Nephron progenitor cell (in vitro differentiated cells): ENCODE measurements at regions not wholly inside any gene's neighbourhood (a gene's known extent, or its start where the extent isn't known, plus 50 kb on each side); places are given as distances from the start of the nearest gene placed in this dataset.

Source experiments
- DNase-seq: peaks from one replicate; pipeline ENCODE4 v3.0.0; 2021
- H3K27ac Mint-ChIP-seq: 2 replicates; pipeline ENCODE4 v1.8.0; 2021; ENCODE audit warnings: mild to moderate bottlenecking, moderate library complexity, mixed read lengths
- H3K27me3 Mint-ChIP-seq: 2 replicates; pipeline ENCODE4 v1.8.0; 2021; ENCODE audit warnings: mild to moderate bottlenecking, low read depth, mixed read lengths; ENCODE audit not compliant: poor library complexity
- H3K36me3 Mint-ChIP-seq: 2 replicates; pipeline ENCODE4 v1.8.0; 2021; ENCODE audit warnings: low read depth, mixed read lengths
- H3K4me1 Mint-ChIP-seq: 2 replicates; pipeline ENCODE4 v1.8.0; 2021; ENCODE audit warnings: mixed read lengths
- H3K4me3 Mint-ChIP-seq: 2 replicates; pipeline ENCODE4 v1.8.0; 2021; ENCODE audit warnings: mild to moderate bottlenecking, moderate library complexity, mixed read lengths
- H3K9me3 Mint-ChIP-seq: 2 replicates; pipeline ENCODE4 v1.8.0; 2021; ENCODE audit warnings: mild to moderate bottlenecking, moderate library complexity, mixed read lengths
- TF ChIP-seq, protein P1 (sequence below): fragments of 200-600 bp; sonication (generic); IDR thresholded peaks from 2 replicates; pipeline ENCODE4 v1.5.0; 2021; ENCODE audit warnings: antibody characterized with exemption

DNA sequence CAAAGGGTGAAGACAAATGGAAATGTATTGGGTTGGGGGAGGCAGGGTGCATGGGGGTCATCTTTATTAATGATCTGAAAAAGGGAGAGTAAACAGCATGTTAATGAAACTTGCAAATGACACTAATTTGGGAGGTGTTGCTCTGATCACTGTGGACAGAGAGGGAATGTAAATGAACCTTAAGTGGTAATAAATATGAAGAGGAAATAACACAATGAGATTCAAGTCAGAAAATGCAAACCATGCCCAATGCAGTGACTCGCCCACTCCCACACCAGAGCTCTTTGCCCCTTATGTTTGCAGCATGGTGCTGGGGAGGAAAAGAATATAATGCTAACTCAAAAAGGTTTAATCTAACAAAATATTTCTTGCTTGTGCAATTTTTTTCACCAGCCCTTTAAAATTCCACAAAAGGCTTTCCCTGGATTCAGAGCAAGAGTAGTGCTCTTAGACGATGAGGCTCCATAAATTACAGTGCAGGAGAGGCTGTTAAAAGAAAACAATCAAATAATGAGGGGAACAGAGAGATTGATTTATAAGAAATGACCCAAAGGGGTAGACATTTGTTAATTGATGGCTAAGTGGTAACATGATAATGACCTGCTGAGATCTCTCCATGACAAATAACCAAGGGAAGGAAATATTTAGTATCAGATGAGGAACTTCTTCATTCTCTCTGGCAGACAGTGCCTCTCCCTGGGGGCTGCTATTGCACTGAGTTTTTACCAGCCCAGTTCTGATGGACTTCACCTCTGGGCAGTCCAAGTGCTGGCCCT, 210.0 kb upstream of the PPP2R3A start:
- DNase-seq, result no peak
- no peaks in the 10 kb centered on the region for H3K36me3 Mint-ChIP-seq
- peaks cover 11% of the 10 kb centered on the region for H3K27me3 Mint-ChIP-seq
- no peak overlapping the region for H3K4me3 Mint-ChIP-seq
- H3K4me1 Mint-ChIP-seq, result peaks cover 15% of the 10 kb centered on the region
- H3K27ac Mint-ChIP-seq, result no peak overlapping the region
- TF ChIP-seq, protein P1, sequence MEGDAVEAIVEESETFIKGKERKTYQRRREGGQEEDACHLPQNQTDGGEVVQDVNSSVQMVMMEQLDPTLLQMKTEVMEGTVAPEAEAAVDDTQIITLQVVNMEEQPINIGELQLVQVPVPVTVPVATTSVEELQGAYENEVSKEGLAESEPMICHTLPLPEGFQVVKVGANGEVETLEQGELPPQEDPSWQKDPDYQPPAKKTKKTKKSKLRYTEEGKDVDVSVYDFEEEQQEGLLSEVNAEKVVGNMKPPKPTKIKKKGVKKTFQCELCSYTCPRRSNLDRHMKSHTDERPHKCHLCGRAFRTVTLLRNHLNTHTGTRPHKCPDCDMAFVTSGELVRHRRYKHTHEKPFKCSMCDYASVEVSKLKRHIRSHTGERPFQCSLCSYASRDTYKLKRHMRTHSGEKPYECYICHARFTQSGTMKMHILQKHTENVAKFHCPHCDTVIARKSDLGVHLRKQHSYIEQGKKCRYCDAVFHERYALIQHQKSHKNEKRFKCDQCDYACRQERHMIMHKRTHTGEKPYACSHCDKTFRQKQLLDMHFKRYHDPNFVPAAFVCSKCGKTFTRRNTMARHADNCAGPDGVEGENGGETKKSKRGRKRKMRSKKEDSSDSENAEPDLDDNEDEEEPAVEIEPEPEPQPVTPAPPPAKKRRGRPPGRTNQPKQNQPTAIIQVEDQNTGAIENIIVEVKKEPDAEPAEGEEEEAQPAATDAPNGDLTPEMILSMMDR, result no peak
- no peaks in the 10 kb centered on the region for H3K9me3 Mint-ChIP-seq

DNA sequence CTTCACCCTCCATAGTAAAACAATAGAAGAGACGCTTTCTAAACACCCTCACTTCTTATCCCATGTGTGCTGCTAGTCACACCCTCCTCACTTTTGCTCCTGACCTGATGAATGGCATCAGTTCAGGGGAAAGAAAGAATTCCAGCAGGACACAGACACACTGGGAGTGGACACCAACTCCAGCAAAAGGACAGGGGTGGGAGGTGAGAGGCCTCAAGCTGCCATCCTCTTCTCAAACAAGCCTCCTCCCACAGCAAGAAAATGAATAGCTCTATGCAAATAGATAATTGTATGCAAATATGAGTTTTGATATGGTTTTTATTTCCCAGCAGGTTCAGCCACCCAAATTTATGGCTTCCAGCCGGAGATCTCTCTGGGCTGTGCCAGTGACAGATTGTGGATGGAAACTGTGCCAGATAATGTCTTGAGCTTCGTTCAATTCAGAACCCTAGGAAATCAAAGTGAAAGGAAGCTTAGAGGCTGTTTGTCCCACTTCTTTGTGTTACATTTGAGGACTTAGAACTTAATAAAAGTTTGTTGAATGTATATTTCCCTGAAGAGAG, 209.3 kb upstream of the PPP2R3A start:
- Mint-ChIP-seq H3K36me3 (no peaks in the 10 kb centered on the region), H3K27me3 (peaks cover 9% of the 10 kb centered on the region), H3K27ac (no peak overlapping the region), H3K9me3 (no peaks in the 10 kb centered on the region), H3K4me3 (no peak overlapping the region), H3K4me1 (peaks cover 15% of the 10 kb centered on the region)
- DNase-seq, result no peak
- TF ChIP-seq, protein P1, result no peak

DNA sequence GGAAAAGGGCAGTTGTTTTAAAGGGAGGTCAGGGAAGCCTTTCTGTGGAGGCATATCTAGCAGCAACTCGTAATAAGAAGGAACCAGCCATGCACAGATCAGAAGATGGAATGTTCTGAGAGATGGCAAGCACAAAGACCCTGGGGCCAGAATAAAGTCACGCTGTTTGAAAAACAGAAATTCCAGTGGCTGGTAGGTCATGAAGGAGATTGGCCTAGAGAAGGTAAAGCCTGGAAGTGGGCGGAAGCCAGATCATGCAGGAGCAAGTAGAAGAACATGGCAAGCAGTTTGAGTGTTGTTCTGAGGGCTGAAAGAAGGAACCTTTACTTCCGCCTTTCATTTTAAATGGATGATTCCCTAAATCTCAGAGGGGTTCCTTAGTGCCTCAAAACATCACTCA, 208.1 kb upstream of the PPP2R3A start:
- DNase-seq, result no peak
- no peak overlapping the region for H3K27ac Mint-ChIP-seq

DNA sequence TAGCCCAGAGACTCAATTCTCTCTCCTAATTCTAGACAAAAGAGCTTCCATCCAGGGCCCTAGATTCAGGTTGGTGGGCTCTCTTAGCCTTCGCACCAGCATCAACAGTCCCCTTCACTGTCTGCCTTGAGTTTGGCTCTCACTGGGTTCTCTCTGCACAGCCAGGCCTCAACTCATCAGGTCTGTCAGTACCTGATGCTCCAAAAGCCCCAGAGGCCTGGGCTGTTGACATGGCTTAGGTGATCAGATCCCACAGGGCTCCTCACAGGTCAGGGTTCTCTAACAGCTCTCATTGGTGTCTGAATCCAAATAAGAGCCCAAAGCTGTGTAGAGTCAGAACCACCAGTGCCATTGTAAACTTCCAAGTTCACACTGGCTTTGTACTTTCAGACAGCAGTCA, 206.6 kb upstream of the PPP2R3A start:
- no peak overlapping the region for H3K4me3 Mint-ChIP-seq
- no peaks in the 10 kb centered on the region for H3K36me3 Mint-ChIP-seq
- H3K27me3 Mint-ChIP-seq, result peaks cover 5% of the 10 kb centered on the region
- H3K9me3 Mint-ChIP-seq, result no peaks in the 10 kb centered on the region
- TF ChIP-seq, protein P1, result no peak
- peaks cover 15% of the 10 kb centered on the region for H3K4me1 Mint-ChIP-seq
- no peak for DNase-seq
- H3K27ac Mint-ChIP-seq, result no peak overlapping the region

More for the DNA sequence above, 208.1 kb upstream of the PPP2R3A start:
- Mint-ChIP-seq H3K9me3 (no peaks in the 10 kb centered on the region), H3K27me3 (peaks cover 5% of the 10 kb centered on the region), H3K4me1 (peaks cover 15% of the 10 kb centered on the region), H3K36me3 (no peaks in the 10 kb centered on the region), H3K4me3 (no peak overlapping the region)
- TF ChIP-seq, protein P1, result no peak

DNA sequence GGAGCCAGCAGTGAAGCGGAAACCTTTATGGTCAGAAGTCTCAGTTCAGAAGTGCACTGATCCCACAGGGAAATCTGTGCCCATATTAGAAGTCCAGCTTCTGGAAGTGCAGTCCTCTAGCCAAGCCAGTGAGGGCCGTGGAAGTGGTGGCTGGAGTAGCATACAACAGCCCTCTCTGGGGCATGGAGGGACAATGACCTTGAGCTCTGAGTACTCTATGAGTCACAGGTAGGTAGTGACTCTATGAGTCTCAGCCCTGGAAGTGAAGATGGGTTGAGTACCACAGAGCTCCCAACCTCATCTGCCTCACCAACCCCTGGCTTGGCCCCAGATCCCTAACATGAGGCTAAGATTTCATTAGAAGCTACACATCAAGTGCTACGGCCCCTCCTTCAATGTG, 205.9 kb upstream of the PPP2R3A start:
- no peak overlapping the region for H3K27ac Mint-ChIP-seq
- DNase-seq, result no peak
- H3K27me3 Mint-ChIP-seq, result peaks cover 11% of the 10 kb centered on the region
- TF ChIP-seq, protein P1, result no peak
- H3K9me3 Mint-ChIP-seq, result peaks cover 3% of the 10 kb centered on the region
- no peaks in the 10 kb centered on the region for H3K36me3 Mint-ChIP-seq
- H3K4me1 Mint-ChIP-seq, result peaks cover 15% of the 10 kb centered on the region
- H3K4me3 Mint-ChIP-seq, result no peak overlapping the region

- DNase-seq, result no peak
- TF ChIP-seq, protein P1, result no peak
- Mint-ChIP-seq H3K4me1 (peaks cover 7% of the 10 kb centered on the region), H3K27me3 (peaks cover 11% of the 10 kb centered on the region), H3K27ac (no peak overlapping the region), H3K36me3 (no peaks in the 10 kb centered on the region), H3K4me3 (no peak overlapping the region), H3K9me3 (peaks cover 12% of the 10 kb centered on the region)
These were observed 204.9 kb upstream of the PPP2R3A start for GRCh38 chr3:135760581-135760980.
